ENCODE measurements at regions not wholly inside any gene's neighbourhood (a gene's known extent, or its start where the extent isn't known, plus 50 kb on each side); places are given as distances from the start of the nearest gene placed in this dataset.

- TF ChIP-seq, protein P1, sequence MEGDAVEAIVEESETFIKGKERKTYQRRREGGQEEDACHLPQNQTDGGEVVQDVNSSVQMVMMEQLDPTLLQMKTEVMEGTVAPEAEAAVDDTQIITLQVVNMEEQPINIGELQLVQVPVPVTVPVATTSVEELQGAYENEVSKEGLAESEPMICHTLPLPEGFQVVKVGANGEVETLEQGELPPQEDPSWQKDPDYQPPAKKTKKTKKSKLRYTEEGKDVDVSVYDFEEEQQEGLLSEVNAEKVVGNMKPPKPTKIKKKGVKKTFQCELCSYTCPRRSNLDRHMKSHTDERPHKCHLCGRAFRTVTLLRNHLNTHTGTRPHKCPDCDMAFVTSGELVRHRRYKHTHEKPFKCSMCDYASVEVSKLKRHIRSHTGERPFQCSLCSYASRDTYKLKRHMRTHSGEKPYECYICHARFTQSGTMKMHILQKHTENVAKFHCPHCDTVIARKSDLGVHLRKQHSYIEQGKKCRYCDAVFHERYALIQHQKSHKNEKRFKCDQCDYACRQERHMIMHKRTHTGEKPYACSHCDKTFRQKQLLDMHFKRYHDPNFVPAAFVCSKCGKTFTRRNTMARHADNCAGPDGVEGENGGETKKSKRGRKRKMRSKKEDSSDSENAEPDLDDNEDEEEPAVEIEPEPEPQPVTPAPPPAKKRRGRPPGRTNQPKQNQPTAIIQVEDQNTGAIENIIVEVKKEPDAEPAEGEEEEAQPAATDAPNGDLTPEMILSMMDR (conservative IDR thresholded peaks at IDR 0.05; ENCODE audit: low read length) = no peak
- TF ChIP-seq EZH2phosphoT487 (IDR thresholded peaks at IDR 0.05; ENCODE audit: borderline replicate concordance) = no peak
Measured at GRCh38 chr17:72301887-72302286, 181.1 kb downstream of the SOX9 start.

All from Loucy (cell line).